Muscle of arm (tissue), 1 donor: ENCODE measurements at regions not wholly inside any gene's neighbourhood (a gene's known extent, or its start where the extent isn't known, plus 50 kb on each side); places are given as distances from the start of the nearest gene placed in this dataset.
"Not testable (repeated sequence)": the region's sequence is repeated elsewhere in the genome, so short reads cannot be mapped to it uniquely, and the experiment has no call there.

Experiments
- DNase-seq: peaks from one replicate; pipeline ENCODE4 v3.0.0-alpha.2; 2013

GRCh38 chr18:73110307-73110706 is 242.5 kb upstream of the NETO1 start:
- no peak for DNase-seq

GRCh38 chr18:73101977-73102376 is 234.2 kb upstream of the NETO1 start:
- DNase-seq = no peak

- not testable (repeated sequence) for DNase-seq
Measured at GRCh38 chr18:73101491-73101890, 233.7 kb upstream of the NETO1 start.

GRCh38 chr18:73099759-73100158 is 232.0 kb upstream of the NETO1 start:
- no peak for DNase-seq

GRCh38 chr18:73093687-73094250 is 226.0 kb upstream of the NETO1 start:
- no peak for DNase-seq

GRCh38 chr18:73088445-73088844 is 220.7 kb upstream of the NETO1 start:
- no peak for DNase-seq

- no peak for DNase-seq
Measured at GRCh38 chr18:73087282-73087977, 219.6 kb upstream of the NETO1 start.

- DNase-seq = no peak
Measured at GRCh38 chr18:73079920-73080319, 212.1 kb upstream of the NETO1 start.

- no peak for DNase-seq
Measured at GRCh38 chr18:73060666-73061288, 193.0 kb upstream of the NETO1 start.

- no peak for DNase-seq
Measured at GRCh38 chr18:73059280-73059679, 191.5 kb upstream of the NETO1 start.

- DNase-seq = no peak
Measured at GRCh38 chr18:73047688-73048087, 179.9 kb upstream of the NETO1 start.

- no peak for DNase-seq
Measured at GRCh38 chr18:73045037-73045436, 177.2 kb upstream of the NETO1 start.

GRCh38 chr18:73043611-73044010 is 175.8 kb upstream of the NETO1 start:
- DNase-seq = no peak

GRCh38 chr18:73043211-73043610 is 175.4 kb upstream of the NETO1 start:
- DNase-seq = no peak

- DNase-seq = no peak
Measured at GRCh38 chr18:73040247-73040646, 172.5 kb upstream of the NETO1 start.

GRCh38 chr18:73038336-73038735 is 170.5 kb upstream of the NETO1 start:
- no peak for DNase-seq

GRCh38 chr18:73023975-73024374 is 156.2 kb upstream of the NETO1 start:
- DNase-seq = no peak

GRCh38 chr18:73009691-73010090 is 141.9 kb upstream of the NETO1 start:
- DNase-seq = no peak

- DNase-seq = no peak
Measured at GRCh38 chr18:73007915-73008308, 140.1 kb upstream of the NETO1 start.

- no peak for DNase-seq
Measured at GRCh38 chr18:73007195-73007914, 139.6 kb upstream of the NETO1 start.

GRCh38 chr18:73006331-73006730 is 138.5 kb upstream of the NETO1 start:
- no peak for DNase-seq

GRCh38 chr18:73004260-73004659 is 136.5 kb upstream of the NETO1 start:
- no peak for DNase-seq
